GM12873 (cell line): ENCODE measurements at regions not wholly inside any gene's neighbourhood (a gene's known extent, or its start where the extent isn't known, plus 50 kb on each side); places are given as distances from the start of the nearest gene placed in this dataset.

Experiments
- CTCF ChIP-seq: IDR thresholded peaks from 2 replicates; pipeline ENCODE4 v1.5.1; 2012; ENCODE audit warnings: low read depth, mild to moderate bottlenecking, moderate library complexity, low read length, control low read depth; ENCODE audit not compliant: insufficient read depth; ENCODE audit errors: missing control alignments

GRCh38 chrX:38890963-38891362 is 89.7 kb downstream of the MID1IP1 start:
- no peak for TF ChIP-seq CTCF

- no peak for TF ChIP-seq CTCF
Measured at GRCh38 chrX:38891641-38892413, 90.6 kb downstream of the MID1IP1 start.

- TF ChIP-seq CTCF = no peak
Measured at GRCh38 chrX:38893441-38893840, 92.2 kb downstream of the MID1IP1 start.

GRCh38 chrX:38895775-38896174 is 94.5 kb downstream of the MID1IP1 start:
- no peak for TF ChIP-seq CTCF

- TF ChIP-seq CTCF = no peak
Measured at GRCh38 chrX:38896724-38897298, 95.6 kb downstream of the MID1IP1 start.

GRCh38 chrX:38898261-38898660 is 97.0 kb downstream of the MID1IP1 start:
- no peak for TF ChIP-seq CTCF

- TF ChIP-seq CTCF = no peak
Measured at GRCh38 chrX:38899650-38900049, 98.4 kb downstream of the MID1IP1 start.
